Heart left ventricle (tissue), 16 donors: ENCODE measurements at regions not wholly inside any gene's neighbourhood (a gene's known extent, or its start where the extent isn't known, plus 50 kb on each side); places are given as distances from the start of the nearest gene placed in this dataset.

ENCODE experiments used
- ATAC-seq, 4 donors: fragments of 200-7000 bp; cut with Tn5 transposase; one replicate each; pipeline ENCODE4 v1.9.1; 2020 to 2022; ENCODE audit warnings: moderate library complexity in 4 of 4, mild to moderate bottlenecking in 3 of 4, moderate number of reproducible peaks in 1 of 4
- DNase-seq, 5 donors: peaks; one replicate each; pipeline ENCODE4 v3.0.0-alpha.2; 2020
- H3K27ac ChIP-seq, 12 donors: fragments of 200-600 bp; sonication (generic) in 4 of 12; one replicate each; pipeline versions ENCODE4 v1.5.0 to v1.8.0; 2016 to 2022; ENCODE audit warnings: mild to moderate bottlenecking in 2 of 12
- H3K27me3 ChIP-seq, 9 donors: fragments of 200-600 bp; sonication (generic) in 2 of 9; one replicate each; pipeline versions ENCODE4 v1.5.1 to v1.8.0; 2016 to 2022; ENCODE audit warnings: mild to moderate bottlenecking in 3 of 9
- H3K36me3 ChIP-seq, 9 donors: fragments of 200-600 bp; sonication (generic) in 2 of 9; one replicate each; pipeline versions ENCODE4 v1.5.0 to v1.8.0; 2018 to 2022; ENCODE audit warnings: mild to moderate bottlenecking in 2 of 9
- H3K4me1 ChIP-seq, 12 donors: fragments of 200-600 bp; sonication (generic) in 4 of 12; one replicate each; pipeline versions ENCODE4 v1.5.0 to v1.8.0; 2016 to 2022; ENCODE audit warnings: mild to moderate bottlenecking in 3 of 12
- H3K4me3 ChIP-seq, 12 donors: fragments of 200-600 bp; sonication (generic) in 4 of 12; one replicate each; pipeline versions ENCODE4 v1.5.0 to v1.8.0; 2017 to 2022; ENCODE audit warnings: mild to moderate bottlenecking in 9 of 12, moderate library complexity in 4 of 12
- H3K9me3 ChIP-seq, 12 donors: fragments of 200-600 bp; sonication (generic) in 4 of 12; one replicate each; pipeline versions ENCODE4 v1.5.0 to v1.8.0; 2016 to 2022; ENCODE audit warnings: mild to moderate bottlenecking in 1 of 12
- POLR2A ChIP-seq, 2 donors: fragments of 450-650 bp; IDR thresholded peaks; one replicate each; pipeline ENCODE4 v1.6.1; 2017; ENCODE audit warnings: antibody characterized with exemption in 2 of 2, mild to moderate bottlenecking in 2 of 2, moderate library complexity in 2 of 2
- WGBS, 4 donors: extraction: QIAGEN DNeasy Blood & Tissue Kit in 2 of 4; methylation state at CpG; one replicate each; pipeline versions ENCODE4 v1.1.5 to v1.1.7; 2013 to 2018; 5-methylcytosine and 5-hydroxymethylcytosine counted together
- intact Hi-C, 10 donors: fragments of 100-400 bp; cut with DNase I; formaldehyde crosslinking; loops; one replicate each; pipeline versions ENCODE4 v1.11.1 to v1.14.2; 2022
- TF ChIP-seq, protein P1 (sequence below), 12 donors: fragments of 200-600 bp; sonication (generic) in 4 of 12; IDR thresholded peaks; one replicate each; pipeline versions ENCODE4 v1.5.0 to v1.8.0; 2018 to 2022; ENCODE audit warnings: antibody characterized with exemption in 12 of 12, mild to moderate bottlenecking in 5 of 12
- donor health status: ischemic (EF 13 %, LVEDD 7.1; RV severe dilation, severe dysfunction).
- donor health status: healthy with polysubstance abuse.
- donor health status: DM: no; HTN: yes; CAD: no.
- donor health status: DM: no; HTN: no; CAD: no.
- donor health status: ischemic (EF 25% LVEDD 6.9; RV normal size, moderate dysfunction).
- donor health status: ischemic (EF 25% LVEDD 5.7; RV mildly dilated, moderate dysfunction).
- donor health status: healthy.
- donor health status: DM: yes; HTN: yes; CAD: no.
- donor health status: ischemic (EF 35%, LVEDD 5.7; RV mildly dilated, moderate dysfunction).
- donor health status: nonischemic (EF 11% LVEDD 7.7; RV severe dilation, severe dysfunction).
- donor health status: DM: yes; HTN: yes; CAD: no.
- donor health status: PGD.
- donor health status: ischemic (EF 29% LVEDD 5.4; RV normal size, mild dysfunction).
- donor health status: nonischemic (EF 23%, LVEDD 6.1; RV moderate dilation, normal function).

DNA sequence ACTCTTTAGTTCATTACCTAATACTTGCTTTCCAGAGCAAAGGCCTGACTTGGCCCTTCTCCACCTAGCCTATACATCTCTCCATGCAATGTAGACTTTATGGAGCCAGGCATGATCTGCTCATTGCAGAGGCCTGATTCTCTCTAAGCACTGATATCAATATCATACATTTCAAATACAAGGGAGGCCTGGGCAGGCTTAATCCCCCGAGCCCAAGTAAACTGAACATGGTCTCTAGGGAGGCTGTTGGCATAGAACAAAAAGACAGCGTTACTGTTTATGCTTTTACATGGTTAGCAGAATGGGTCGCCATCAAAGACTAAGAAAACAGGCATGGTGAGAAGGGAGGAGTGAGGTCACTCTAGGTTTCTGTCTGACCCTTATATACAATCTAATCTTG is 695.1 kb downstream of the ZEB2 start:
- Histone ChIP-seq H3K4me1 (peaks cover 0 to 3% (median 0%) of the 10 kb centered on the region in 12 donors), H3K36me3 (no peaks in the 10 kb centered on the region), H3K27me3 (no peaks in the 10 kb centered on the region), H3K4me3 (no peak overlapping the region), H3K27ac (no peak overlapping the region), H3K9me3 (no peaks in the 10 kb centered on the region)
- intact Hi-C loops: no loop called here
- no peak for TF ChIP-seq POLR2A (IDR thresholded peaks at IDR 0.05)
- TF ChIP-seq, protein P1, sequence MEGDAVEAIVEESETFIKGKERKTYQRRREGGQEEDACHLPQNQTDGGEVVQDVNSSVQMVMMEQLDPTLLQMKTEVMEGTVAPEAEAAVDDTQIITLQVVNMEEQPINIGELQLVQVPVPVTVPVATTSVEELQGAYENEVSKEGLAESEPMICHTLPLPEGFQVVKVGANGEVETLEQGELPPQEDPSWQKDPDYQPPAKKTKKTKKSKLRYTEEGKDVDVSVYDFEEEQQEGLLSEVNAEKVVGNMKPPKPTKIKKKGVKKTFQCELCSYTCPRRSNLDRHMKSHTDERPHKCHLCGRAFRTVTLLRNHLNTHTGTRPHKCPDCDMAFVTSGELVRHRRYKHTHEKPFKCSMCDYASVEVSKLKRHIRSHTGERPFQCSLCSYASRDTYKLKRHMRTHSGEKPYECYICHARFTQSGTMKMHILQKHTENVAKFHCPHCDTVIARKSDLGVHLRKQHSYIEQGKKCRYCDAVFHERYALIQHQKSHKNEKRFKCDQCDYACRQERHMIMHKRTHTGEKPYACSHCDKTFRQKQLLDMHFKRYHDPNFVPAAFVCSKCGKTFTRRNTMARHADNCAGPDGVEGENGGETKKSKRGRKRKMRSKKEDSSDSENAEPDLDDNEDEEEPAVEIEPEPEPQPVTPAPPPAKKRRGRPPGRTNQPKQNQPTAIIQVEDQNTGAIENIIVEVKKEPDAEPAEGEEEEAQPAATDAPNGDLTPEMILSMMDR (IDR thresholded peaks at IDR 0.05): no peak
- DNase-seq: no peak
- no peak for ATAC-seq
- WGBS, 4 donors: 55 to 70% (median 65%) methylated on average over 3 of the region's 3 CpGs

DNA sequence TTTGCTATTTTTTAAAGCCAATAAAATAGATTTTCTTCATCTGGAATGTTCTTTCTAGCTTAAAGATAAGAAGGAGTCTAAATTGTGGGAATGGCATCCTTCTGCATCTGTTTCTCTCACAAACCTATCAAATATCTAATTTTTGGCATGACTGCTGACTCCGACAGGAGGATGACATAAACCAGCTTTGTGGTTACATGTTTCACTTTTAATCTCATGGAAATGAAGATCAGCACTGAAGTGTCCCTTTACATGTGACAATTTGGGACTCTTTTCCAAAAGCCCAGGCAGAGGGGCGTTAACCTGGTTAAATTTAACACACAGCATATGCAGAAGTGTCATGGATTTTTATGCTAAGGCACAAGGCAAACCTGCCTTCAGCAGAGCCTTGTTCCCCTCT is 694.7 kb downstream of the ARHGAP15 start:
- Histone ChIP-seq H3K4me1 (peaks cover 0 to 3% (median 0%) of the 10 kb centered on the region in 12 donors), H3K36me3 (no peaks in the 10 kb centered on the region), H3K27me3 (no peaks in the 10 kb centered on the region), H3K9me3 (no peaks in the 10 kb centered on the region), H3K27ac (no peak overlapping the region), H3K4me3 (no peak overlapping the region)
- ATAC-seq (no peak), DNase-seq (no peak)
- 53 to 68% (median 59%) methylated on average over 2 of the region's 2 CpGs for WGBS, 4 donors
- intact Hi-C loops: no loop called here
- TF ChIP-seq, protein P1 (IDR thresholded peaks at IDR 0.05): no peak
- TF ChIP-seq POLR2A (IDR thresholded peaks at IDR 0.05): no peak

DNA sequence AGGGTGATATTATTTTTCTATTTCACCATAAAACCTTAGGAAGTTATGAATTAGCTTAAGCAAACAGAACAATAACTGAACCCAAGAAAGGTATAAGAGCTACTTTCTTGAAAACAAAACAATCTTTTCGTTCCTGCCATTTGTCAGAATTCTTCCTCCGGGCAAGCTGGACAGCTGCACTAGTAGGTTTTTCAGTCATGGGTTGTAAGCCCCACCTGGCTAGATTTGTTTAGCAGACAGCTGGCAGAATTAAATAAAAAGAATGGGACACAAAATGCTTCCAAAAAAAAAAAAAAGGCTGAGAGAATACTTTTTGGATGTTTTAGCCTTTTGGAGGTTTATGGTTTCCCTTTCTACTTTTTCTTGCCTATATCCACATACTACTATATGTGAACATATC is 694.1 kb downstream of the ARHGAP15 start:
- no peak for TF ChIP-seq POLR2A (IDR thresholded peaks at IDR 0.05)
- TF ChIP-seq, protein P1 (IDR thresholded peaks at IDR 0.05): no peak
- no peak overlapping the region for H3K27ac ChIP-seq
- no peak overlapping the region for H3K4me3 ChIP-seq
- peaks cover 0 to 3% (median 0%) of the 10 kb centered on the region in 12 donors for H3K4me1 ChIP-seq
- intact Hi-C loops: no loop called here
- no peaks in the 10 kb centered on the region for H3K9me3 ChIP-seq
- WGBS, 4 donors: 72 to 83% (median 79%) methylated on average over 2 of the region's 2 CpGs
- no peaks in the 10 kb centered on the region for H3K36me3 ChIP-seq
- DNase-seq (no peak), ATAC-seq (no peak)
- no peaks in the 10 kb centered on the region for H3K27me3 ChIP-seq

DNA sequence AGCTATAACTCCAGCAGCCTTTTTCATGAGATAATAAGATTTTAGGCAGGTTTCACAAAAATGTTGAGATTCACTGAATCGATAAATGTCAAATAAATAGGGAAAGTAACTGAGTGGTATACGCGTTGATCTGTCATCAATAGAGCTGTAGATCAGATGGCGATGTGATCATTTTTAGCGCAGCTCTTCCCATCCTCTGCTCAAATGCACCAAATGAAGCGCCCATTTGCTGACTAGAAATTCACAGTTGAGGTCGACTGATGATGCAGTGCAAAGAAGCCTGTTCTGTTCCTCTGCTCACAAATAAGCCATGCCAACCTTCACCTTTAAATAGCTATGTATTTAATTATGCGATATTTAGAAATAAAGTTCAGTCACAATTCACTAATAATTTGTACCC is 693.5 kb downstream of the ARHGAP15 start:
- Histone ChIP-seq H3K36me3 (no peaks in the 10 kb centered on the region), H3K4me3 (no peak overlapping the region), H3K27me3 (no peaks in the 10 kb centered on the region), H3K9me3 (no peaks in the 10 kb centered on the region), H3K27ac (no peak overlapping the region), H3K4me1 (peaks cover 0 to 3% (median 0%) of the 10 kb centered on the region in 12 donors)
- DNase-seq: no peak
- 95 to 96% (median 95%) methylated on average over 8 of the region's 8 CpGs for WGBS, 4 donors
- intact Hi-C loops: no loop called here
- no peak for ATAC-seq
- TF ChIP-seq POLR2A (IDR thresholded peaks at IDR 0.05): no peak
- TF ChIP-seq, protein P1 (IDR thresholded peaks at IDR 0.05): no peak
